ENCODE measurements at regions not wholly inside any gene's neighbourhood (a gene's known extent, or its start where the extent isn't known, plus 50 kb on each side); places are given as distances from the start of the nearest gene placed in this dataset.
"Not testable (repeated sequence)": the region's sequence is repeated elsewhere in the genome, so short reads cannot be mapped to it uniquely, and the experiment has no call there.

- DNase-seq: no peak
These were observed 88.7 kb upstream of the GLI2 start for GRCh38 chr2:120646994-120647393.

DNA sequence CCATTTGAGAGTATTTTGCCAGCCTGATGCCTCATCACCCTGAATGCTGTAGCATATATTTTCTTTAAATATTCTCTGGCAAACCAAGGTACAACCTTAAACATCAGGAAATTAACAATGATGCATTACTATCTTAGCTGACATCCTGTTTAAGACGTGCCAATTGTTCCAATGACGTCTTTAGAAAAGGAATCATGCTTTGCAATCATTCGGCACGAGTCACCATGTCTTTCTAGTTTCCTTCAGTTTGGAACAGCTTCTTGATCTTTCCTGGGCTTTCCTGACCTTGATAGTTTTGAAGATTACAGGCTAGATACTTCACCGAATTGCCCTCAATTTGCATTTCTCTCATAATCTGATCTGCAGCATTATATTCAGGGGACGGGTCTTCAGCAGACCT, 88.2 kb upstream of the GLI2 start:
- no peak for DNase-seq

DNA sequence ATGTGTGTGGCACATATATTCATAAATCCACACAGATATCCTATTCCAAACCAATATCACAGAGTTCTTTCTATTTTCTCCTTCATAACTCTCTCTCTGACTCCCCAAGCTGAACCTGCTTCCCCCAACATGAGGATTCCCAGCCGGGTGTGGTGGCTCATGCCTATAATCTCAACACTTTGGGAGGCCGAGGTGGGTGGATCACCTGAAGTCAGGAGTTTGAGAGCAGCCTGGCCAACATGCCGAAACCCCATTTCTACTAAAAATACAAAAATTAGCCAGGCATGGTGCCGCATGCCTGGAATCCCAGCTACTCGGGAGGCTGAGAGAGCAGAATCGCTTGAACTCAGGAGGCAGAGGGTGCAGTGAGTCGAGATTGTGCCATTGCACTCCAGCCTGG, 86.3 kb upstream of the GLI2 start:
- DNase-seq: not testable (repeated sequence)

- no peak for DNase-seq
These were observed 85.5 kb upstream of the GLI2 start for GRCh38 chr2:120650022-120650644.

- no peak for DNase-seq
These were observed 83.8 kb upstream of the GLI2 start for GRCh38 chr2:120651818-120652217.

- DNase-seq: no peak
These were observed 82.6 kb upstream of the GLI2 start for GRCh38 chr2:120653046-120653445.

DNA sequence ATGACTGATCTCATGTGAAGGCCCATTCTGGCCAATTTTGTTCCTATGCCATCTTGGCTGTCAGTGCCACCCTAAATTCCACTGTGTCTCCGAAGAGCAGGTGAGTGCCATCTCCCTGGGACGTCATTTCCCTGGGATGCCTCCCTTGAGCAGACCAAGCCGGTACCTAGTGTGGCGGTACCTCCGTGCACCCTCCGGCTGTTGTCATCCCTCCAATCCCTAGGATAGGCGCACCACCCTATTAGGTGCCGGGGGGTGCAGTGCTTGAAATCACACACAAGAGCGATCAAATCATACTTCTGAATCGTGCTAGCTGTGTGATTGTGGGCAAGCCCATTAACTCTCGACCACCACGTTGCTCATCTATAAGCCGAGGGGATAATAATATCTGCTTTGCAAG, 81.8 kb upstream of the GLI2 start:
- no peak for DNase-seq

GRCh38 chr2:120654381-120655134, 81.1 kb upstream of the GLI2 start:
- no peak for DNase-seq

- DNase-seq: no peak
These were observed 79.3 kb upstream of the GLI2 start for GRCh38 chr2:120656273-120656950.

- DNase-seq: no peak
These were observed 77.5 kb upstream of the GLI2 start for GRCh38 chr2:120658042-120658769.

DNA sequence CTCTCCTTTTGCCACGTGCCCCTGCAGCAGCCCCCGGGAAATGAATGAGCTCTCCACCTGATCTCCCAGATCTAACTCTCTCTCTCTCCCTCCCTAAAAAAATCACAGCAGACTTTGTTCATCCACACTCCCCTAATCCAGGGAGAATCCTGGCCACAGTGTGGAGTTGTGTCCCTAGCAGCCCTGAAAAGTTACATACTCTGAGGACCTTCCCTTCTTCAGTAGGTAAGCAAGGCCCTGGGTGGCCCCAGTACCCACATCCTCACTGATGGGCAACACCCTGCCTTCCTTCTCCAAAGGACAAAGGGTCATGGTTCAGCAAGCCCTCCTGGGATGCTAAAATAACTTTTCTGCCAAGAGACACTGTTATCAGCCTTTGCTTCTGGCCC, 76.9 kb upstream of the GLI2 start:
- no peak for DNase-seq

DNA sequence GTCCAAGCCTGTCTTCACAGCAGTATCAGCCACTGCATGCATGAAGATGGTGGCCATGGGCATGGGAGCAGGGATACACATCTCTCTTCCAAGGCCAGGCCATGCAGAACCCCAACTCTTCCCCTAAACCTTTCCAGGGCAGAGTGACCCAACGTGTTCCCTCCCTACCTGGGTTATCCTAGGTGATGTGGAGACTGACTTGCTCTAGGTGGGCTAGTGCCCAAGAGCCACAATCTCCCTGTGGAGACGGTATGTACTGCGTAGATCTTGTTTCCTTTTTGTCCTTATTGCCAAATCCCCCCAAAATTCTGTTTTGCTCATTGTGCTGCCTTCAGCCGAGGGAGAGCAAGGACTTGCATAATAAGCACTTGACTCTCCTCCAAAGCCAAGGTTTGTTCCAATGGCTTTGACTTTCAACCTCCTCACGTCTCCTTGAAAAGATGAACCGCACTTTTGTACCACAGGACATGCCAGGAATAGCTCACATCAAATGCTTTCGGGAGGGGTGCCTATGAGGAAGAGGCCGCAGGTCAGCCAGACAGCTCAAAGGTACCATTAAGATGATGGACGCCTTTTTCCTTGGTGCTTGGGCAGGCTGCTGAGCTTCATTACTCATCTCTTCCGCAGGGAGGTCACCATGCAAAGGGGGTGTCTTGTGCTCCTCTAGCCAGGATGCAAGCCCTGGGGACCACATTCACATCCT, 76.2 kb upstream of the GLI2 start:
- no peak for DNase-seq

DNA sequence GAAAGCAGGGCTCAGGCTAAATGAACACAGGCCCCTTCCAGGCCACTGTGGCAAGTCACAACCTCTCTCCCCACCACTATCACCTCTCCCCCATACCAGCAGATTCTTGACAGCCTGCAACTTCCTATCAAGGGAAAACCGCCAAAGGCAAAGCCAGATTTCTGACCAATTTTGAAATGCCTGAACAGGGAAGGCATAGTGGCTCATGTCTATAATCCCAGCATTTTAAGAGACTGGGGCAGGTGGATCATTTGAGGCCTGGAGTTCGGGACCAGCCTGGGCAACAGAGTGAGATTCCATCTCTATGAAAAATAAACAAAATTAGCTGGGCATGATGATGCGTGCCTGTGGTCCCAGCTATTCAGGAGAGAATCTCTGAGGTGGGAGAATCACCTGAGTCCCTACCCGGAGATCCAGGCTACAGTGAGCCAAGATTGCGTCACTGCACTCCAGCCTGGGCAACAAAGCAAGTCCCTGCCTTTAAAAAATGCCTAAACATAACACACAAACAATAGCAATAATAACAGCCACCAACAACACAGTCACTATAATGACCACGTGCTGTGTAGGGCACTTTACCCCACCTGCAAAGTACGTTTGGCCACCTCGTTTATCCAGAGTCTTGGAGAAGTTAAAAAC, 75.5 kb upstream of the GLI2 start:
- DNase-seq: no peak

- no peak for DNase-seq
These were observed 74.8 kb upstream of the GLI2 start for GRCh38 chr2:120660771-120661459.

DNA sequence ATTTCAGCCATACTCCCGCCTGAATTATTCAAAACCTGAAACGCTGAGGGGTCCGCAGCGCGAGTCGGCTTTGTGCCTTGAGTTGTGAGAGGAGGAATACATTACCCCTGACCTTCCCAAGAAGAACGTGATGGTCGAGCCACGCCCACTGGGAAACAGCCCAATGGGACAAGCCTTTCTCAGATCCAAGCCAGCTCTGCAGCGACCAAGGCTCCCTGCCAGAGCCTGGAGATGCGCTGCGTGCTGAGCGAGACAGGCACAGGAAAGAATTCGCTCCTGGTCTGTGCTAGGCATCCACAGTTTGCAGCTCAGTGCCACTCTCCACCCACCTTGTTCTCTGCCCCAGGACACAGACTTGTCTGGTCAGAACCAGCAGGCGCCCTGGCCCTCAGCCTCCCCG, 74.1 kb upstream of the GLI2 start:
- DNase-seq: no peak

GRCh38 chr2:120662046-120662445, 73.6 kb upstream of the GLI2 start:
- DNase-seq: no peak

- no peak for DNase-seq
These were observed 72.9 kb upstream of the GLI2 start for GRCh38 chr2:120662746-120663145.

- no peak for DNase-seq
These were observed 69.2 kb upstream of the GLI2 start for GRCh38 chr2:120666433-120666832.

DNA sequence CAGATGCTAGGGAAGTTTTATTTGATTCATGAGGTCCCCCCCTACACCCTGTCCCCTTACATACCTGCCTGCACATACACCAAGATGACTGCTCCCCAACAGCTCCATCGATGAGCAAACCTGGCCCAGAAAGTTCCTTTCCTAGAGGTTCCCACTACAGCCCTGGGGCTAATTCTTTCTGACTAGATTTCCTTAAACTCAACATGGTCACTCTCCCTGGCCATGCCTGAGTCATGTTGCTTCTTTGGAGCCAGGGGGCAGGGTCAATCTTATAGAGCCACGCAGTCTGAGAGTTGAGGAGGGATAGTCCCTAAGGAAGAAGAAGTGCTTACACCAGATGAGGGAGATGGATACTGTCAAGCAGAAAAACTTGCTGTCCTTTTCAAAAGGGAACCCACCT, 67.7 kb upstream of the GLI2 start:
- DNase-seq: peak; percentile 29

DNA sequence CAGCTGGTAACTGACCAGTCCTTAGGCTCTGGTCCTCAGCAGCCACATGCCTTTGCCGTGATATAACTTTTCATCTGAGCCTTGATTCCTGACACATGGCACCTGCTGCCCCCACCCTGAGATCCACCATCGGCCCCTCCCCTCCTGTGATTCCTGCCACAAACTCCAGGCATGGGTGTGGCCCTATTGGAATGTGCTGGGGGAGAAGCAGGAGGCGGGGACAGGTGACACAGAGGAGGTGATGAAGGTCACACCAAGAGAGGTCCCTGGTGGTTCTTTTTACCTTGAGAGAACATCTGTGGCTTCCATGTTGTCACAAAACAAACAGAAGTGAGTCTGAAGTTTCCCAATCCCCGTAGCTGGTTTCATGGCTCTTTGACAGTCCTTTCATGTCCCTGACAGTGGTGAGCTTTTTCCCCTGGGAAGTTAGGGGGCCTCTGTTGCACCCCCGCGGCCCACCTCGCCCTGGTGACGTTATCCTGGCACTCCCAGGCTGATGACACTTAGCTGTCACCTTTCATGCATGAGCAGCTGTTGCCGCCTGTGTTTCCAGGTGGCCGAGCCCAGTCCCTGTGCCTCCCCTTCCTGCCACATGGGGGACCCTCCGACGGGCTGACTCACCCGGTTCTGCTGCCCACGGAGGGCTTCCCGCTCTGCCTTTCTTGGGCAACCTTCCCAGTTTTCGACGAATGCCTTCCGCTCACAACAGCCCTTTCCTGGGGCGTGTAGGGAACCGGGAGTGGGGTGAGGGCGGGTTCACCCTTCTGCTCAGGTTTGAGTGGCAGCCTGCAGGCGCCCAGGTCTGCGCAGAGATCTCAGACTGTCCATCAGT, 66.3 kb upstream of the GLI2 start:
- no peak for DNase-seq

DNA sequence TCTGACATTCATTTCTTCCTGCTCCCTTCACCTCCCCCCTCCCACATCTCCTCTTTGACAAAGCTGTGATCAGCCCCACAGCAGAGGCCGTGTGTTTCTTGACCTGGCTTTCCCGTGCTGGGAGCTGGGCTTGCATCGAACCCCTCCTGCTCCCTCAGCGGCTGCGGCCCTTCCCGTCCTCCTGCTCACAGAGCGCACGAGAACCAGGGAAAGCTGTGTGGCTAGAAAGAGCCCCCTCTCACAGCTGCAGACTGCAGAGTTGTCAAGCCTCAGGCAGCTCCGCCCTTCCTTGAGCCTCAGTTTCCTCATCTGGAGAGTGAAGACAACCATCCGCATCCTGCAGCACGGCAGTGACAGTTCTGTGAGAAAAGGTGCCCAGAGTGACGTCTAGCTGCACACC, 65.7 kb upstream of the GLI2 start:
- no peak for DNase-seq

Data from T1000 (cell line).